ENCODE measurements at regions not wholly inside any gene's neighbourhood (a gene's known extent, or its start where the extent isn't known, plus 50 kb on each side); places are given as distances from the start of the nearest gene placed in this dataset.

DNA sequence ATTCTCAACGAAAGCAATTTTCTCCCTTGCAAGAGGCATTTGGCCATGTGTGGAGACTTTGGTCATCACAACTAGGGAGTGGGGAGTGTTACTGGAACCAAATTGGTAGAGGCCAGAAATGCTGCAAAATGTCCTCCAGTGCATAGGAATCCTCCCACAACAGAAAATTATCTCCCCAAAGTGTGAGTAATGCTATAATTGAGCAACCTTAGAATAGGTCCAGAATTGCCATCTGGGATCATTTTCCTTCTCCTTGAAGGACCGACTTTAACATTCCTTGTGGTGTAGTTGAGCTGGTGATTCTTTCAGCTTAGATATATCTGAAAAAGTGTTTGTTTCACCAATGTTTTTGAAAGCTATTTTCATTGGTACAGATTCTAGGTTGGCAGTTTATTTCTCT is 111.2 kb upstream of the SMIM21 start:
- Mint-ChIP-seq H3K9me3 (no peaks in the 10 kb centered on the region), H3K4me1 (ENCODE audit: low read depth) (no peaks in the 10 kb centered on the region), H3K27ac (no peak overlapping the region), H3K27me3 (peaks cover 15% of the 10 kb centered on the region), H3K4me3 (no peak overlapping the region), H3K36me3 (ENCODE audit: low read depth) (no peaks in the 10 kb centered on the region)
- CTCF ChIA-PET, result no interaction called here
- TF ChIP-seq, protein P1, sequence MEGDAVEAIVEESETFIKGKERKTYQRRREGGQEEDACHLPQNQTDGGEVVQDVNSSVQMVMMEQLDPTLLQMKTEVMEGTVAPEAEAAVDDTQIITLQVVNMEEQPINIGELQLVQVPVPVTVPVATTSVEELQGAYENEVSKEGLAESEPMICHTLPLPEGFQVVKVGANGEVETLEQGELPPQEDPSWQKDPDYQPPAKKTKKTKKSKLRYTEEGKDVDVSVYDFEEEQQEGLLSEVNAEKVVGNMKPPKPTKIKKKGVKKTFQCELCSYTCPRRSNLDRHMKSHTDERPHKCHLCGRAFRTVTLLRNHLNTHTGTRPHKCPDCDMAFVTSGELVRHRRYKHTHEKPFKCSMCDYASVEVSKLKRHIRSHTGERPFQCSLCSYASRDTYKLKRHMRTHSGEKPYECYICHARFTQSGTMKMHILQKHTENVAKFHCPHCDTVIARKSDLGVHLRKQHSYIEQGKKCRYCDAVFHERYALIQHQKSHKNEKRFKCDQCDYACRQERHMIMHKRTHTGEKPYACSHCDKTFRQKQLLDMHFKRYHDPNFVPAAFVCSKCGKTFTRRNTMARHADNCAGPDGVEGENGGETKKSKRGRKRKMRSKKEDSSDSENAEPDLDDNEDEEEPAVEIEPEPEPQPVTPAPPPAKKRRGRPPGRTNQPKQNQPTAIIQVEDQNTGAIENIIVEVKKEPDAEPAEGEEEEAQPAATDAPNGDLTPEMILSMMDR (IDR thresholded peaks at IDR 0.05), result no peak
- Histone ChIP-seq H3K27ac (ENCODE audit: low read depth in 1 of 2, low read length in 2 of 2) (no peak overlapping the region), H3K36me3 (ENCODE audit: insufficient read depth, low read length) (no peaks in the 10 kb centered on the region), H3K9me3 (ENCODE audit: control insufficient read depth in 1 of 2, insufficient read depth in 1 of 2, low read length in 2 of 2) (no peaks in the 10 kb centered on the region), H3K4me1 (ENCODE audit: insufficient read depth, low read length) (no peaks in the 10 kb centered on the region), H3K4me3 (ENCODE audit: low read length) (no peak overlapping the region), H3K27me3 (ENCODE audit: control insufficient read depth in 1 of 2, insufficient read depth in 2 of 2, low read length in 2 of 2) (no peaks in the 10 kb centered on the region)
- DNase-seq, result no peak
- intact Hi-C loops (cut with DNase I, micrococcal nuclease), result no loop called here
- POLR2A ChIA-PET, result no interaction called here
- ATAC-seq (ENCODE audit: poor library complexity), result no peak

DNA sequence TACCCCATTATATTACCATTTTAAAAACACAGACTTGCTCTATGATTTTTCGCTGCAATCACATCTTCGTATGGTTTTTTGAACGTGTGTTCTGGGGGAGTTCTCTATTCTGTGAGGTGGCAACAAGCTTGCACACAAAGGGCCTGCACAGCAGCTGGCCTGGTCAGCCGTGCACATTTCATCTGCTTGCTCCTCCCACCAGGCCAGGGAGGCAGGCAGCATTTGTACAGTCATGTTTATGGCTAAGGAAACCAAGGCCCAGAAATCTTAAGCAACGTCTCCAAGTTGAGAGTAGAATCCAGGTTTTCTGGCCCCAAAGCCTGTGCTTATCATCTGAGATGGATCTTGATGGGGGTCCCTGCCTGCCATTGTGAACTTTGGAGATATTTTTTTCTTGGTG is 106.4 kb upstream of the SMIM21 start:
- H3K9me3 ChIP-seq (ENCODE audit: control insufficient read depth in 1 of 2, insufficient read depth in 1 of 2, low read length in 2 of 2), result no peaks in the 10 kb centered on the region
- no peak for DNase-seq
- no peaks in the 10 kb centered on the region for H3K4me1 ChIP-seq (ENCODE audit: insufficient read depth, low read length)
- intact Hi-C loops (cut with DNase I, micrococcal nuclease), result no loop called here
- ChIA-PET POLR2A (no interaction called here), CTCF (no interaction called here)
- no peaks in the 10 kb centered on the region for H3K36me3 Mint-ChIP-seq (ENCODE audit: low read depth)
- H3K4me1 Mint-ChIP-seq (ENCODE audit: low read depth), result no peaks in the 10 kb centered on the region
- no peak for ATAC-seq (ENCODE audit: poor library complexity)
- H3K4me3 Mint-ChIP-seq, result no peak overlapping the region
- TF ChIP-seq, protein P1 (IDR thresholded peaks at IDR 0.05), result no peak
- H3K27me3 Mint-ChIP-seq, result peaks cover 13% of the 10 kb centered on the region
- H3K27ac ChIP-seq (ENCODE audit: low read depth in 1 of 2, low read length in 2 of 2), result no peak overlapping the region
- no peak overlapping the region for H3K4me3 ChIP-seq (ENCODE audit: low read length)
- no peak overlapping the region for H3K27ac Mint-ChIP-seq
- H3K36me3 ChIP-seq (ENCODE audit: insufficient read depth, low read length), result no peaks in the 10 kb centered on the region
- no peaks in the 10 kb centered on the region for H3K27me3 ChIP-seq (ENCODE audit: control insufficient read depth in 1 of 2, insufficient read depth in 2 of 2, low read length in 2 of 2)
- H3K9me3 Mint-ChIP-seq, result no peaks in the 10 kb centered on the region

DNA sequence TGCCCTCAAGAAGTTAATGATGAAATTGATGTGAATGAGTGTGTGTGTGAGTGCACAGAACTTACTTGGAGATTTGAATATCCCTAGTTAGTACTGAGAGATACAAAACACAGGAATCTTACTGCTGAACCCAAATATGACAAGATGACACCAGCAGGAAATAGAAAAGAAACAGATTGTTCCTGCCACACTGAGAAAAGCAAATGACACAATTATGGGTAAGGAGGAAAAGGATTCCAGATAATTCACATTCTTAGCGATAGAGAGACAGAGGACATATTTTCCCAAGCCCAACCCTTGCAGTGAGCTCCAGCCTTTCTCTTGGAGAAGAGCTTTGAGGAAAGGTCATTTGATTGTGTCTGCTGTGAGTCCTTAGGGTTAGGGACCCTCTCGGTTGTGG is 105.7 kb upstream of the SMIM21 start:
- Mint-ChIP-seq H3K27ac (no peak overlapping the region), H3K36me3 (ENCODE audit: low read depth) (no peaks in the 10 kb centered on the region), H3K4me1 (ENCODE audit: low read depth) (no peaks in the 10 kb centered on the region), H3K27me3 (peaks cover 17% of the 10 kb centered on the region), H3K4me3 (no peak overlapping the region), H3K9me3 (no peaks in the 10 kb centered on the region)
- ATAC-seq (ENCODE audit: poor library complexity) (no peak), DNase-seq (no peak)
- no peaks in the 10 kb centered on the region for H3K4me1 ChIP-seq (ENCODE audit: insufficient read depth, low read length)
- H3K9me3 ChIP-seq (ENCODE audit: control insufficient read depth in 1 of 2, insufficient read depth in 1 of 2, low read length in 2 of 2), result no peaks in the 10 kb centered on the region
- intact Hi-C loops (cut with DNase I, micrococcal nuclease), result no loop called here
- no peak overlapping the region for H3K27ac ChIP-seq (ENCODE audit: low read depth in 1 of 2, low read length in 2 of 2)
- H3K36me3 ChIP-seq (ENCODE audit: insufficient read depth, low read length), result no peaks in the 10 kb centered on the region
- TF ChIP-seq, protein P1 (IDR thresholded peaks at IDR 0.05), result no peak
- POLR2A ChIA-PET, result no interaction called here
- no peak overlapping the region for H3K4me3 ChIP-seq (ENCODE audit: low read length)
- no peaks in the 10 kb centered on the region for H3K27me3 ChIP-seq (ENCODE audit: control insufficient read depth in 1 of 2, insufficient read depth in 2 of 2, low read length in 2 of 2)
- CTCF ChIA-PET, result interaction anchor here (0.6 kb wide), 1 partner anchor 714 kb away, joined by 3 read pairs; no protein-coding TSS in a partner anchor
